Renal pelvis (tissue), 1 donor: ENCODE measurements at regions not wholly inside any gene's neighbourhood (a gene's known extent, or its start where the extent isn't known, plus 50 kb on each side); places are given as distances from the start of the nearest gene placed in this dataset.

Source experiments
- DNase-seq: peaks from one replicate; pipeline ENCODE4 v3.0.0-alpha.2; 2013

DNA sequence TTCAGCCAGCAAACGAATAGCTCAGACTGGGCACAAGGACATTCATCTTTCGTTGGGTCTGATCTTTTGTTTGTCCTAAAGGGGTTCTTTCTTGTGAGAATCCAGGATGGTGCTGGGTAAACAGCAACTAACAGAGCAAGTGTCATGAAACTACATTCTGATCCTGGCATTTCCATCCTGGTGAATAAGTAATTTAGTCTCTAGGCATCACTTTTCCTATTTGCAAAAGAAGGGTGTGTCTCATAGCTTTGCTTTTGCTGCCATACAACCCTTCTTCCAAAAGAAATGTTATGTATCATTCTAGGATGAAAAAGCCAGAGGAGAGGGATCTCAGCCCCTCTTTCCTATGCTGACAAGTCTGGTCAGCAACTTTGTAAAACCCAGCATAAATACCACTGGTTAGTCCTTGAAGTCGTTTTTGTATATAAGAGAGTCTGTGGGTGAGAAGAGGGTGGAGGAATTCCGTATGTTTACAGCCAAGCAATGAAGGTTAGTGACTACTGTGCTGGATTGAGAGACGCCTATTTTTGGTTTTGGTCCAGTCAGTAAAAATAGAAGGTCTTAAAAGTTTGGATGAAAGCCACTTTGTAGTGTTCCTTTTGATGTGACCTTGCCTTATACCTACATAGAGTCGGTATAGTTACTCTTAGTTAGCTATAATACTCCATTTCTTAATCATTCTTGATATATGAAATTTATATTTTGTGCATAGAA is 88.4 kb upstream of the SLC25A13 start:
- no peak for DNase-seq

DNA sequence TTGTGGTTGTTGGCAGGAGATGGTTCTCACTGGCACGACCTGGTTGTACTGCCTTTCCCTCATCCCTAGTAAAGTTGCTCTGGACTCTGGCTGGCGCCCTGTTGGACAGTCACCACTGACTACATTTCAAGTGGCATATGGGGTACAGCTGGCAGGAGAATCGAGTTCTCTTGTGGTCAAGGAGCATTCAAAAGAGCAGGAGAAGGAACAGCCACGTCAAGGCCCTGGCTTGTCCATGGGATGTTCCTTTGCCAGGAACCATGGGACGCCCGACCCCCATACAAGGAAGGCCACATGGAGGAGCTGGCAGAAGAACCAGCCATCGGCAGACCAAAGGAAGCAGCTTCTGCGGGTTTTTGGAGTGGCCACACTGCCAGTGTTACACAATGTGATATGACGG is 87.0 kb upstream of the SLC25A13 start:
- no peak for DNase-seq

DNA sequence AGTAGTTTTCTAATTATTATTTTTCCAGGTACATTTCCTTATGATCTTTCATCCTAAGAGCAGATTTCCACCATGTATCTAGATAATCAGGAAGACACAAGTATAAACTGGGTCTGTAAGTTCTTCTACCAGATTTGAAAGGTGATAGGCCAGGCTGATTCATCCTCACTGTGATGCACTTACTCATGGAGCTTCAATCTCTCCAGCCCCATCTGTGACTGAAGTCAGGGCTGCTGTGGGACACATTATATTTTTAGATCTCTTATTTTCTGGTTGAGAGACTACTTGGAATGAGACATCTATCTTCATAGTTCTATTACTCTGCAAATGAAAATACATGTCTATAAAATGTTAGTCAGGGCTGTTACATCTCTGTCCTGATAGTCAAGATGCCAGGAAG is 85.5 kb upstream of the SLC25A13 start:
- DNase-seq: no peak

DNA sequence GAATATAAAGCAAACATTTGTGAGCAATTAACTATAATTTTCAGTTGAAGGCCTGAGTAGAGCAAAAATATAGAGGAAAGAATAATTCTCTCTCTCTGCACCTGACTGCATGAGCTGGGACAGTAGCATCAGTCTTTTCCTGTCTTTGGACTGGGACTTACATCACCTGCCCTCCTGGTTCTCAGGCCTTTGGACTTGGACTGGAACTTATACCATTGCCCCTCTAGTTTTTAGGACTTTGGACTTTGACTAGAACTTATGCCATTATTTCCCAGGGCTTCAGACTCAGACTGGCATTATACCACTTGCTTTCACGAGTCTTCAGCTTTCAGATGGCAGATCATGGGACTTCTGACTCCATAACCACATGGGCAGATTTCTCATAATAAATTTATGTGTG is 81.0 kb upstream of the SLC25A13 start:
- no peak for DNase-seq

DNA sequence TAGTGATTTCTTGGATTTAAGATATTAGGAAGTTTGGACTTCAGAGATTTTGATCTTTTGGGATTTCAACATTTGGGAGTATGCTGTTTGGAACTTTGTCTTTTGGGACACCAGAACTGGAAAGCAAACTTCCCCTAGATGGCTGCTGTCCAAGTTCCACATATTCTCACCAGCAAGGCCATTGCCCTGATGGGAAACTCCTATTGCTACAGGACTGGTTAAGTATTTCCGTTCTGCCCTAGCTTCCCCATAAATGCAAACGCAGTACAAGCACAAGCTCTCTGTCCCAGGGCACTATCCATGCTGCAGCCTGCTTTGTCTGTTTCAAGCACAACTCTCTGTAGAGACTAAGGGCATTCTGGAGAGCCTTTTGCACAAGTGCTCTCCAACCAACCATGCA is 79.3 kb upstream of the SLC25A13 start:
- no peak for DNase-seq

DNA sequence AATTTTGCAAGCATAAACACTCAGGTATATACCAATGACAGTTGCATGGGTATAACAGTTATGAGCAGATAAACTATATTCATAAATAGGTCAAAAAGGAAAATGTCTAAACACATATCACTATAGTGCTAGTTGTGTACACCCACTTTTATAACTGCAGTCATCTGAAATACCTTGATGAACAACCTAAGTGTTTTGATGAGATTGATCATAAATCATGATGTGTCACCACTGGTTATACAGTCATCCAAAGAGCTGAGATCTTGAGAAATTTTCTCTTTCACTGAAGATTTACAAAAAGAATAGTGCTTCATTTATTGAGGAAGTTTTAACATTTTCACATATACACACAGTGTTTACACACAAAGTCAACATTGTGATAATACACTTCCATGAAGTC is 78.6 kb upstream of the SLC25A13 start:
- DNase-seq: no peak

DNA sequence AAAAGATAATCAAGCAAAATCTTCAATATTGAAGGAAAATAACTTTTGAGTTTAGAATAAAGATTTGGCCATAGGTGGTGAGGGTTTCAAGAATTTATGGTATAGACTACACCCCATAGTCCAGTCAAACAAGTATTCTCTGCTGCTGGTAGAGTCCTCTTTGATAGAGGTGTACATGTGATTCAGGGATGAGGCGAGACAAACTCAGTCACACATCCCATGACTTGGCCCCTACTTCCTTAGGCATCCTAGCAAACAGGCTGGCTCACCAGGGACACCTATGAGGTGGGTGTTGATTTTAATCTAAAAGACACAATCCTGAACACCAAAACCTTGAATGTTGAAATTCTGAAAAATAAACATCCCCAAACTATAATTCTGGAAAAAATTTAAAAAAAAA is 78.1 kb upstream of the SLC25A13 start:
- DNase-seq: no peak

DNA sequence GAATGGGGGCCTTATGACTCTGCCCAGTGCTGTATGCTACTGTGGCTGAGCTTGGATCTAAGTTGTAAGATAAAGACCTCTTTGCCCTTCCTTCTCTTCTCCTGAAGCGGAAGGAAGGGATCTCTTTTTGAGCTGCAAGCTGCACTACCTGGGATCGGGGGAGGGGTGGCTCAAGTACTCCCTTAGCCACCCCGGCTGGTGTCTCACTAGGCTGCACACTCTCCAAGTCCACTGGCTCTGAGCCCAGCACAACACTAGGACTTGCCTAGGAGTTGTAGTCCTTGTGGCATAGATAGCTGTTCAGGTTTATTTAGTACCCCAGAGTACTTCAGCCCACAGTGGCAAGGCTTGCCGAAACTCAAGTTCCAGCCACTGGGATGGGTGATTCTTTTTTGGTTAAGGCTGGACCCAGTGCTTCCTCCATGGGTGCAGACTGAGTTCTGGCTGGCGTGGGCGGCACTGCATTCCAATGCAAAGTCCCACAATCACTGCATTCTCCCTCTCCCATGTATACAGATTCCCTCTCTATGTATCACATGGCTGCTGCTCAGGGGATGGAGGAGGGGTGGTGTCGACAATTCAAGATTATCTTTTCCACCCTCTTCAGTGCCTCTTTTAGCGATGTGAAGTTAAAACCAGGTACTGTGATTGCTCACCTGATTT is 76.2 kb upstream of the SLC25A13 start:
- DNase-seq: no peak

DNA sequence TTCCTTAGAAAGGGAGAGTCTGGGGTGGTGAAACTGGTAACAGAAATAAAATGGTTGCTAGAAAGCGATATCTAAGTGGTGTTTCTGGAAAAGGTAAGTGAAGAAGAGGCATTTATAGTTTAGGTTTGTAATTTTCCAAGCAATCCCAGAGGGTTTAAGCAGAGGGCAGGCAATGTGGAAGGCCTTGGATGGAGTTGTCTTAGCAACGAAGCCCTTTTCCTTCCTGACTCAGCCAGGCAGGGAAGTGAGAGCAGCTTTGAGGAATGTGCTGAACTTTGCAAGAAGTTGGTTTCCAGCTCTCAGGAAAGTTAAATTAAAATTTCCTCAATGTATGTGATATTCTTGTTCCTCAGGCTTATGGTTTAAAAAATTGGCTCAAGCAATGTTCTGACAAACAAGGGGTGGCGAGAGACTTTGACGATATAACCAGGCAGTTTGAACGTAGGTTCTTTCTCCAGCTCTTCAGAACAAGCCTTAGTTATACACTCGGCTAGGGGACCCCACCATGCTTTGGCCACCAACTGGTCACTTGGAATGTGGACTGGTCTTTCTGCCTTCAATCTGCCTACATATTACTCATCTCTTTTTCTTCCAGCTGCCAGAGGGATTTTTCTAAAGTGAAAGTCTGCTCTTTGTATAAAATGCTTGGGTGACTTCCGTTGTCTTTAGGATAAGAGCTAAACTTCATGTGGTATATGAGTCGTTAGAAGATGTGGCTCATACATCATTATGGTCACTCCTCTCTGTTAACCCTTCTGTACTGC is 66.9 kb upstream of the SLC25A13 start:
- peak; percentile 12 for DNase-seq

DNA sequence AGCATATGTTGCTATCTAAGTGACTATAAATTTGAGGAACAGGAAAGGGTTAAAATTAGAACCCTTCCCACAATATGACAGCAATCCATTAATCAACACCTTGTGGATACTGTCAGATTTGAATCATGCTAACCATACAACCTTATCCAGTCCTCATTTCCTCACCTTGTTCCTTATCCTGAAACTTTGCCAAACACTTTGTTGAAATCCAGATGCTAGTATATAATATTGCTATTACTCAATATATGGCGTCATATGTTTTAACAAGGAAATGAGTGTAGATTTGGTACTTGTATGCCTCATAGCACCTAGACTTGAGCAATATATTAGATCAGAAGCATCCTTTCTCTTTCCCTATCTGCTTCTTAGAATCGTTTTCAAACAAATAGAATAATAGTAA is 66.3 kb upstream of the SLC25A13 start:
- DNase-seq: no peak

DNA sequence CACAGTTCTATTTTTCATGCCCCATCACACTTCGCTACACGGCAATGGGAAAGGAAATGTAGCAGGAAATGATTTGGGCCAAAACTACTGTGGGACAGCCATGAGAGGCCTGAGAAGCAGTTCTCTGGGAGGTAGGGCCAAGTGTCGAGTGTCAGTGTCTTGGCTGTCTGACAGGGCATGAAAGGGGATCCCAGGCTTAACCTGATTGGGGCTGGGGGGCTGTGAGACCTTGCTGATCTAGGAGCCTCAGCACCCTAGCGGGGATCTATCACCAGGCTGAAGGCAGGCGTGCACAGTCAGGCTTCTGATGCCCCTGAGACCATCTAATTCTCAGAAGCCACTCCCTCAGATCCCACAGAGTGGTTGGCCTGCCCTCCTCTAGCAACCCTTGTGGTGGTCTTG is 58.2 kb upstream of the SLC25A13 start:
- no peak for DNase-seq

DNA sequence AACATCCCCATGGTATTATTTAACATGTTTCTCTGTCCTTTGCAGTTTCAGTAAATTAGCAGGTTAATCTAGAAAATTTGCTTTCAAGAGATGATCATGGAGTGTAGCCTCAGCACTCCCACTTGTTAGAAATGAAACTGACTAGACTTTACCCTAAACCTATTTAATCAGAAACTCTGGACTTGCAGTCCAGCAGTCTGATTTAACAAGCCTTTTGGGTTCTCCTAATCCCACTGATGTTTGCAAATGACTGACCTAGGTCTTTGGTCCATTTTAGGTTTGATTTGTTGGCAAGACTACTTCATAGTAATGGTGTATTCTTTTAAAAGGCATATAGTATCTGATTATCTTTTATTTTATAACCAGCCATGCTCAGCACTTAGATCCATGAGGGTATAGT is 55.5 kb upstream of the SLC25A13 start:
- DNase-seq: no peak
